Body of pancreas (tissue), 4 donors: ENCODE measurements at regions not wholly inside any gene's neighbourhood (a gene's known extent, or its start where the extent isn't known, plus 50 kb on each side); places are given as distances from the start of the nearest gene placed in this dataset.
A peak's percentile ranks its signal among the peaks of the same experiment; 100 is the strongest.

Source experiments
- ATAC-seq: fragments of 150-250 bp; one replicate; pipeline ENCODE4 v1.9.1; 2016
- DNase-seq, 4 donors: peaks; one replicate each; pipeline ENCODE4 v3.0.0-alpha.2; 2019
- H3K27ac ChIP-seq, 4 donors: fragments of 200-600 bp; sonication (generic); 1 replicate in 3 of 4; 2 replicates in 1 of 4; pipeline versions ENCODE4 v1.5.1 to v1.6.1; 2016 to 2019; ENCODE audit warnings: mild to moderate bottlenecking in 1 of 4, mixed read lengths in 1 of 4, moderate library complexity in 1 of 4
- H3K27me3 ChIP-seq, 2 donors: fragments of 200-600 bp; sonication (generic); one replicate each; pipeline ENCODE4 v1.6.0; 2016; ENCODE audit warnings: mild to moderate bottlenecking in 1 of 2
- H3K36me3 ChIP-seq, 2 donors: fragments of 200-600 bp; sonication (generic); replicated peaks in 1 of 2; 2 replicates each; pipeline ENCODE4 v1.5.1; 2016; ENCODE audit warnings: low read depth in 2 of 2; ENCODE audit not compliant: insufficient read depth in 1 of 2
- H3K4me1 ChIP-seq: fragments of 200-600 bp; sonication (generic); one replicate; pipeline ENCODE4 v1.6.0; 2016
- H3K4me3 ChIP-seq, 2 donors: fragments of 200-600 bp; sonication (generic); 1 replicate in 1 of 2; 2 replicates in 1 of 2; pipeline ENCODE4 v1.5.1; 2016 to 2019
- H3K9me3 ChIP-seq, 3 donors: fragments of 200-600 bp; sonication (generic); 1 replicate in 2 of 3; 2 replicates in 1 of 3; pipeline ENCODE4 v1.5.1; 2016
- CTCF ChIP-seq, 7 experiments: fragments of 450-650 bp in 4 of 7; fragments of 200-600 bp in 3 of 7; sonication (generic) in 3 of 7; IDR thresholded peaks; one replicate each; pipeline ENCODE4 v1.5.1; 2016 to 2019; ENCODE audit warnings: antibody characterized with exemption in 7 of 7
- POLR2A ChIP-seq, 3 donors: fragments of 450-650 bp; IDR thresholded peaks; one replicate each; pipeline ENCODE4 v1.6.1; 2016; ENCODE audit warnings: antibody characterized with exemption in 3 of 3, mild to moderate bottlenecking in 2 of 3
- WGBS, 2 donors: methylation state at CpG; one replicate each; pipeline ENCODE4 v1.1.5; 2017; 5-methylcytosine and 5-hydroxymethylcytosine counted together
- intact Hi-C: fragments of 100-400 bp; cut with DNase I; formaldehyde crosslinking; loops from one replicate; pipeline ENCODE4 v1.15.1; 2023

GRCh38 chr4:141909541-141909940, 273.2 kb downstream of the IL15 start:
- Histone ChIP-seq H3K27ac (no peak overlapping the region), H3K4me1 (no peaks in the 10 kb centered on the region), H3K27me3 (no peaks in the 10 kb centered on the region), H3K9me3 (no peaks in the 10 kb centered on the region), H3K4me3 (no peak overlapping the region), H3K36me3 (no peaks in the 10 kb centered on the region)
- DNase-seq (no peak), ATAC-seq (no peak)
- intact Hi-C loops = no loop called here
- TF ChIP-seq CTCF (IDR thresholded peaks at IDR 0.05) (no peak), POLR2A (IDR thresholded peaks at IDR 0.05) (no peak)

GRCh38 chr4:141912831-141913230, 276.4 kb downstream of the IL15 start:
- WGBS, 2 donors = 22 to 27% methylated on average over 4 of the region's 4 CpGs
- Histone ChIP-seq H3K36me3 (no peaks in the 10 kb centered on the region), H3K9me3 (no peaks in the 10 kb centered on the region), H3K4me3 (no peak overlapping the region), H3K4me1 (no peaks in the 10 kb centered on the region), H3K27ac (no peak overlapping the region), H3K27me3 (no peaks in the 10 kb centered on the region)
- no peak for TF ChIP-seq POLR2A (IDR thresholded peaks at IDR 0.05)
- no peak for TF ChIP-seq CTCF (IDR thresholded peaks at IDR 0.05)
- ATAC-seq (no peak), DNase-seq (peak in 2 of 4 donors; percentile 17 to 22)
- intact Hi-C loops = no loop called here

GRCh38 chr4:141913928-141914327, 277.5 kb downstream of the IL15 start:
- Histone ChIP-seq H3K4me3 (no peak overlapping the region), H3K27ac (no peak overlapping the region), H3K9me3 (no peaks in the 10 kb centered on the region), H3K36me3 (no peaks in the 10 kb centered on the region), H3K4me1 (no peaks in the 10 kb centered on the region), H3K27me3 (no peaks in the 10 kb centered on the region)
- 84 to 93% methylated on average over 1 of the region's 1 CpG for WGBS, 2 donors
- TF ChIP-seq POLR2A (IDR thresholded peaks at IDR 0.05) (no peak), CTCF (IDR thresholded peaks at IDR 0.05) (no peak)
- ATAC-seq = no peak
- DNase-seq = no peak
- intact Hi-C loops = no loop called here

- Histone ChIP-seq H3K27ac (no peak overlapping the region), H3K4me1 (no peaks in the 10 kb centered on the region), H3K4me3 (no peak overlapping the region), H3K9me3 (no peaks in the 10 kb centered on the region), H3K36me3 (no peaks in the 10 kb centered on the region), H3K27me3 (no peaks in the 10 kb centered on the region)
- ATAC-seq (no peak), DNase-seq (no peak)
- TF ChIP-seq CTCF (IDR thresholded peaks at IDR 0.05) (no peak), POLR2A (IDR thresholded peaks at IDR 0.05) (no peak)
- 65 to 90% methylated on average over 1 of the region's 1 CpG for WGBS, 2 donors
- intact Hi-C loops = no loop called here
Measured at GRCh38 chr4:141914746-141915145, 278.4 kb downstream of the IL15 start.

GRCh38 chr4:141919649-141920048, 283.3 kb downstream of the IL15 start:
- H3K27ac ChIP-seq = no peak overlapping the region
- intact Hi-C loops = no loop called here
- no peak for TF ChIP-seq POLR2A (IDR thresholded peaks at IDR 0.05)
- no peak for TF ChIP-seq CTCF (IDR thresholded peaks at IDR 0.05)
- H3K9me3 ChIP-seq = no peaks in the 10 kb centered on the region
- no peak overlapping the region for H3K4me3 ChIP-seq
- no peaks in the 10 kb centered on the region for H3K4me1 ChIP-seq
- 58 to 79% methylated on average over 3 of the region's 3 CpGs for WGBS, 2 donors
- ATAC-seq (no peak), DNase-seq (no peak)
- no peaks in the 10 kb centered on the region for H3K27me3 ChIP-seq
- H3K36me3 ChIP-seq = no peaks in the 10 kb centered on the region
